NCI-H82 (cell line): ENCODE measurements at regions not wholly inside any gene's neighbourhood (a gene's known extent, or its start where the extent isn't known, plus 50 kb on each side); places are given as distances from the start of the nearest gene placed in this dataset.
A peak's percentile ranks its signal among the peaks of the same experiment; 100 is the strongest.
"Not testable (repeated sequence)": the region's sequence is repeated elsewhere in the genome, so short reads cannot be mapped to it uniquely, and the experiment has no call there.

Source experiments
- DNase-seq: peaks from one replicate; lab custom pipeline; 2025; lab: John Stamatoyannopoulos, UW

- DNase-seq = no peak
These were observed 1502.1 kb upstream of the ADGRL3 start for GRCh38 chr4:59698041-59698440.

GRCh38 chr4:59700651-59701050 lies 1499.5 kb upstream of the ADGRL3 start:
- DNase-seq = peak; percentile 61

GRCh38 chr4:59704616-59705015 lies 1495.5 kb upstream of the ADGRL3 start:
- no peak for DNase-seq

- DNase-seq = no peak
These were observed 1487.7 kb upstream of the ADGRL3 start for GRCh38 chr4:59712470-59712869.

- DNase-seq = not testable (repeated sequence)
These were observed 1475.8 kb upstream of the ADGRL3 start for GRCh38 chr4:59724286-59724685.

GRCh38 chr4:59727745-59728144 lies 1472.4 kb upstream of the ADGRL3 start:
- no peak for DNase-seq

GRCh38 chr4:59728496-59728895 lies 1471.6 kb upstream of the ADGRL3 start:
- DNase-seq = no peak

- DNase-seq = no peak
These were observed 1470.8 kb upstream of the ADGRL3 start for GRCh38 chr4:59729321-59729720.

- DNase-seq = no peak
These were observed 1451.7 kb upstream of the ADGRL3 start for GRCh38 chr4:59748433-59748832.

- DNase-seq = no peak
These were observed 1440.9 kb upstream of the ADGRL3 start for GRCh38 chr4:59759082-59759825.

GRCh38 chr4:59762344-59762743 lies 1437.8 kb upstream of the ADGRL3 start:
- DNase-seq = no peak

- no peak for DNase-seq
These were observed 1429.4 kb upstream of the ADGRL3 start for GRCh38 chr4:59770601-59771264.

GRCh38 chr4:59772641-59773139 lies 1427.4 kb upstream of the ADGRL3 start:
- DNase-seq = no peak

GRCh38 chr4:59780271-59780670 lies 1419.9 kb upstream of the ADGRL3 start:
- DNase-seq = not testable (repeated sequence)

GRCh38 chr4:59805176-59805575 lies 1395.0 kb upstream of the ADGRL3 start:
- no peak for DNase-seq

- DNase-seq = no peak
These were observed 1385.6 kb upstream of the ADGRL3 start for GRCh38 chr4:59814402-59815010.

GRCh38 chr4:59818656-59819055 lies 1381.5 kb upstream of the ADGRL3 start:
- no peak for DNase-seq

GRCh38 chr4:59823311-59823710 lies 1376.8 kb upstream of the ADGRL3 start:
- no peak for DNase-seq

- DNase-seq = no peak
These were observed 1375.0 kb upstream of the ADGRL3 start for GRCh38 chr4:59825104-59825503.

- no peak for DNase-seq
These were observed 1368.4 kb upstream of the ADGRL3 start for GRCh38 chr4:59831746-59832145.

- DNase-seq = no peak
These were observed 1365.2 kb upstream of the ADGRL3 start for GRCh38 chr4:59834943-59835342.

- DNase-seq = peak; percentile 37
These were observed 1362.4 kb upstream of the ADGRL3 start for GRCh38 chr4:59837751-59838150.

GRCh38 chr4:59838236-59838635 lies 1361.9 kb upstream of the ADGRL3 start:
- peak; percentile 86 for DNase-seq
